ENCODE measurements at regions not wholly inside any gene's neighbourhood (a gene's known extent, or its start where the extent isn't known, plus 50 kb on each side); places are given as distances from the start of the nearest gene placed in this dataset.

- TF ChIP-seq EZH2 (IDR thresholded peaks at IDR 0.05; ENCODE audit: borderline replicate concordance, low read depth, low read length, poor library complexity, severe bottlenecking), result no peak
- TF ChIP-seq CTCF (conservative IDR thresholded peaks at IDR 0.05; ENCODE audit: low read depth, low read length), result no peak
- no peaks in the 10 kb centered on the region for H3K36me3 ChIP-seq (ENCODE audit: insufficient read depth, low read length, poor library complexity, severe bottlenecking)
- ChIA-PET CTCF (no interaction called here), POLR2A (ENCODE audit: low non-redundant PET) (no interaction called here)
- no peaks in the 10 kb centered on the region for H3K27me3 ChIP-seq (replicated peaks; ENCODE audit: insufficient read depth, low read depth, low read length, poor library complexity)
- DNase-seq (ENCODE audit: low spot score), result no peak
- H3K4me3 ChIP-seq (ENCODE audit: low read depth, low read length, poor library complexity, severe bottlenecking), result no peak overlapping the region
- no peaks in the 10 kb centered on the region for H3K4me1 ChIP-seq (ENCODE audit: insufficient read depth, low read length, poor library complexity, severe bottlenecking)
- BruUV-seq (replicated peaks), result no TSS peak
- intact Hi-C loops (cut with micrococcal nuclease; ENCODE audit: unreplicated experiment), result no loop called here
- H3K9me3 ChIP-seq (ENCODE audit: low read depth, low read length, poor library complexity, severe bottlenecking), result no peaks in the 10 kb centered on the region
- no peak overlapping the region for H3K27ac ChIP-seq (ENCODE audit: low read depth, low read length, poor library complexity, severe bottlenecking)
Measured at GRCh38 chr7:98687111-98687751, 70.1 kb downstream of the NPTX2 start.

GRCh38 chr7:98691619-98692018, 74.5 kb downstream of the NPTX2 start:
- intact Hi-C loops (cut with micrococcal nuclease; ENCODE audit: unreplicated experiment), result no loop called here
- no peak for DNase-seq (ENCODE audit: low spot score)
- no peaks in the 10 kb centered on the region for H3K4me1 ChIP-seq (ENCODE audit: insufficient read depth, low read length, poor library complexity, severe bottlenecking)
- no peak overlapping the region for H3K4me3 ChIP-seq (ENCODE audit: low read depth, low read length, poor library complexity, severe bottlenecking)
- ChIA-PET CTCF (no interaction called here), POLR2A (ENCODE audit: low non-redundant PET) (no interaction called here)
- TF ChIP-seq EZH2 (IDR thresholded peaks at IDR 0.05; ENCODE audit: borderline replicate concordance, low read depth, low read length, poor library complexity, severe bottlenecking), result no peak
- no peak for TF ChIP-seq CTCF (conservative IDR thresholded peaks at IDR 0.05; ENCODE audit: low read depth, low read length)
- BruUV-seq (replicated peaks), result no TSS peak
- H3K27ac ChIP-seq (ENCODE audit: low read depth, low read length, poor library complexity, severe bottlenecking), result no peak overlapping the region
- no peaks in the 10 kb centered on the region for H3K27me3 ChIP-seq (replicated peaks; ENCODE audit: insufficient read depth, low read depth, low read length, poor library complexity)
- peaks cover 9% of the 10 kb centered on the region for H3K9me3 ChIP-seq (ENCODE audit: low read depth, low read length, poor library complexity, severe bottlenecking)
- H3K36me3 ChIP-seq (ENCODE audit: insufficient read depth, low read length, poor library complexity, severe bottlenecking), result no peaks in the 10 kb centered on the region

DNA sequence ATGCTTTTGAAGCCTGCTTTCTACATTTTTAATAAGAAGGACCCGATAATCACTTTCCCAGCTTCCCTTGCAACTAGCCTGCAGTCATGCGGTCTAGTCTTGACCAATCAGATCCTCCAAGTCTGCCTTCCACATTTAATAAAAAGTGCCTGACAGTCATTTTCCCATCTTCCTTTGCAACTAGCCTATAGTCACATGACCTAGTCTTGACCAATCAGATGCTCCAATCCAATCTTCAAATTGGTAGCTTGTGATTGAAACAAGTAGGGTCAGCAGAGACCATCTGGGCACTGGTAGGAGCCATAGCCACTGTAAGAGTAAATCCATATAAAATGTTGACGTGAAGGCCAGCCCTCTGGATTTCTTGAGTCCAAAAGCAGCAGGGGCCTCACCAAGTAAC, 80.0 kb downstream of the NPTX2 start:
- no peaks in the 10 kb centered on the region for H3K4me1 ChIP-seq (ENCODE audit: insufficient read depth, low read length, poor library complexity, severe bottlenecking)
- intact Hi-C loops (cut with micrococcal nuclease; ENCODE audit: unreplicated experiment), result no loop called here
- H3K9me3 ChIP-seq (ENCODE audit: low read depth, low read length, poor library complexity, severe bottlenecking), result peaks cover 9% of the 10 kb centered on the region
- TF ChIP-seq CTCF (conservative IDR thresholded peaks at IDR 0.05; ENCODE audit: low read depth, low read length) (no peak), EZH2 (IDR thresholded peaks at IDR 0.05; ENCODE audit: borderline replicate concordance, low read depth, low read length, poor library complexity, severe bottlenecking) (no peak)
- BruUV-seq (replicated peaks), result no TSS peak
- CTCF ChIA-PET, result no interaction called here
- POLR2A ChIA-PET (ENCODE audit: low non-redundant PET), result no interaction called here
- H3K27me3 ChIP-seq (replicated peaks; ENCODE audit: insufficient read depth, low read depth, low read length, poor library complexity), result peaks cover 5% of the 10 kb centered on the region
- H3K27ac ChIP-seq (ENCODE audit: low read depth, low read length, poor library complexity, severe bottlenecking), result no peak overlapping the region
- H3K4me3 ChIP-seq (ENCODE audit: low read depth, low read length, poor library complexity, severe bottlenecking), result no peak overlapping the region
- no peak for DNase-seq (ENCODE audit: low spot score)
- H3K36me3 ChIP-seq (ENCODE audit: insufficient read depth, low read length, poor library complexity, severe bottlenecking), result no peaks in the 10 kb centered on the region

Measured in A673 (cell line).